ENCODE measurements at regions not wholly inside any gene's neighbourhood (a gene's known extent, or its start where the extent isn't known, plus 50 kb on each side); places are given as distances from the start of the nearest gene placed in this dataset.

- TF ChIP-seq POLR2A (IDR thresholded peaks at IDR 0.05): no peak
- TF ChIP-seq CTCF (IDR thresholded peaks at IDR 0.05): no peak
- no peak for TF ChIP-seq EP300 (IDR thresholded peaks at IDR 0.05)
Observed at GRCh38 chr4:8795140-8795539, 76.5 kb downstream of the HMX1 start.

Measured in tibial nerve (tissue), 4 donors.